ENCODE measurements at regions not wholly inside any gene's neighbourhood (a gene's known extent, or its start where the extent isn't known, plus 50 kb on each side); places are given as distances from the start of the nearest gene placed in this dataset.
"Not testable (repeated sequence)": the region's sequence is repeated elsewhere in the genome, so short reads cannot be mapped to it uniquely, and the experiment has no call there.

GRCh38 chr3:83251490-83251889, 1490.0 kb upstream of the GBE1 start:
- DNase-seq, result no peak

- no peak for DNase-seq
Observed at GRCh38 chr3:83250613-83251012, 1489.2 kb upstream of the GBE1 start.

DNA sequence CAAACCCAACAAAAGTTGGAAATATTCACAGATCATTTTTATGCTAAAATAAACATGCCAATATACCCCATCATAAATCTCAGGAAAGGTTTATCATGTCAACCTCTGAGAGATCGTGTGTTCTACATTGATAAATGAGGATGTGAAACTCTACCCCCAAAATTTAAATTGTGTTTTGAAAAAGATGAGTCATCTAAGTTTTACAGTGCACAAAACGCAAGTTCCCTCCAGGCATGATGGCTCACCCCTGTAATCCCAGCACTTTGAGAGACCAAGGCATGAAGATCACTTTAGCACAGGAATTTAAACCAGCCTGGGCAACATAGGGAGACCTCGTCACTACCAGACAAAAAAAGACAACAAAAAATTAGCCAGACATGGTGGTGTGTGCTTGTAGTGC, 1487.0 kb upstream of the GBE1 start:
- DNase-seq, result no peak

DNA sequence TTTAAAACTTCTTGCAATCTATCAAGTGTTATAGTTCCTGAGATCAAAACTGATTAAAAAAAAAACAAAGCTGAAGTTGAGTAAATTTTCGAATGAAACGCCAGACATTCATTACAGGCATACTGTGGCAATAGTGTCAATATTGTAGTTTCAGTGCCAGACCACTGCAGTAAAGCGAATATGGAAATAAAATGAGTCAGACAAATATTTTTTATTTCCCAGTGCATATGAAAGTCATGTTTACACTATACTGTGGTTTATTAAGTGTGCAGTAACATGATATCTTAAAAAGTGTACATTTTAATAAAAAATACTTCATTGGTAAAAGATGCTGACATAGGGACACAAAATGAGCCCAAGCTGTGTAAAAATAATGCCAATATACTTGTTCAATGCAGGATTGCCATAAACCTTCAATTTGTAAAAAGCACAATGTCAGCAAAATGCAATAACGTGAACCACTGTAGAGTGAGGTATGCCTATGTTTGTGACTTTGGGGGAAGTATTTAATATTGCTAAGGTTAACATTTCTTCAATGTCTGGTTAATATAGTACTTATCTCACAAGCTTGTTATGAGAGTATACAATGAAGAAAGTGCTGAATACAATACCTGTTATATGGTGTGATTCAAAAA, 1473.9 kb upstream of the GBE1 start:
- no peak for DNase-seq

- no peak for DNase-seq
Observed at GRCh38 chr3:83233715-83234114, 1472.3 kb upstream of the GBE1 start.

- DNase-seq, result no peak
Observed at GRCh38 chr3:83230841-83231240, 1469.4 kb upstream of the GBE1 start.

GRCh38 chr3:83230376-83230775, 1468.9 kb upstream of the GBE1 start:
- DNase-seq, result no peak

DNA sequence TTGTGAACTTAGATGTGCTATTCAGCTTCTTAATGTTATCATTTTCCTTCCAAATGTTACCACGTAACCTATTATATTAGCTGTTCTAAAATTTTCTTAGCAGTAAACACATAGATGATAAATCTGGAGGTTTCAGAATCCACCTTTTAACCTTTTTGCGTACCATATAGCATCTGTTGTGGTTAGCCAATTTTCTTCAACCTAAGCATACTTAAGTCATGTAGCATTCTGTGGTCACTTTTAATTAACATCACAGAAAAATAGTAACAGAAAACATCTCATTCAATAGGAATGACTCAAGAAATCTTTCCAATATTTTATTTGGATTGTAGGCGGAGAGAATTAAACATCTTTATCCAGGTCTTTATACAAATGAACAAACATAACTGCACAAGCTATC, 1465.3 kb upstream of the GBE1 start:
- DNase-seq, result no peak

DNA sequence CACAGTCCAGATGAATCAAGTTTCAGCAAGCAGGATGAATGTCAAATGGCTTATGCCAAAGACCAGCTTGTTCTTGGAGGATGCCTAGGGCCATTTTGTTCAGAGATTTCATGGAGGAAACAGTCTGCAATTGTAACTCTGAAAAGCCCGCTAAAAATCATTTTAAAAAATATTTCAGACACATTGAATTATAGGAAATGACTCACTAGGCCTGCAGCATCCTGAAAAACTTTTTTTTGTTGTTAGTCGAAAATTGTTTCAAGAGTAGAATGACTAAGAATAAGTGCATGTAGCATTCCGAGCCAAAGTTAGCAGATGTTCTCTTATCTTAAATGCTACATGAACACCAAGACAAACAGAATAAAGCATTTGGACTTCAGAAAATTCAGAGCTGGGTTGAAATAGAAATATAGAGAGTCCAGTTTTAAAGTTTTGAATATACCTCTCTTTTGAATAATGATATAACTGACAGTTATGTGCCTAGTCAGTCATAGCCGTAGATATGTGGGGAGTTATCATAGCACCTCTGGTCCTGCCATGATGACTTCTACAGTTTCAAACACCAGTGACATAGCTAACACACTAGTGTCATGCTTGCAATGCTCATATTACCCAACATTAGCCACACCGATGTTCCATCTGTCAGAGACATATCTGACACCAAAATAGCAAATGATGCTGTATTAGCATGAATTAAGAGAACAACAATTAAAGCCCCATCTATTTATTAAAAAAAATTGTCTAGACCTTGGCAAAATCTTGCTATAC, 1462.8 kb upstream of the GBE1 start:
- peak; percentile 33 for DNase-seq

DNA sequence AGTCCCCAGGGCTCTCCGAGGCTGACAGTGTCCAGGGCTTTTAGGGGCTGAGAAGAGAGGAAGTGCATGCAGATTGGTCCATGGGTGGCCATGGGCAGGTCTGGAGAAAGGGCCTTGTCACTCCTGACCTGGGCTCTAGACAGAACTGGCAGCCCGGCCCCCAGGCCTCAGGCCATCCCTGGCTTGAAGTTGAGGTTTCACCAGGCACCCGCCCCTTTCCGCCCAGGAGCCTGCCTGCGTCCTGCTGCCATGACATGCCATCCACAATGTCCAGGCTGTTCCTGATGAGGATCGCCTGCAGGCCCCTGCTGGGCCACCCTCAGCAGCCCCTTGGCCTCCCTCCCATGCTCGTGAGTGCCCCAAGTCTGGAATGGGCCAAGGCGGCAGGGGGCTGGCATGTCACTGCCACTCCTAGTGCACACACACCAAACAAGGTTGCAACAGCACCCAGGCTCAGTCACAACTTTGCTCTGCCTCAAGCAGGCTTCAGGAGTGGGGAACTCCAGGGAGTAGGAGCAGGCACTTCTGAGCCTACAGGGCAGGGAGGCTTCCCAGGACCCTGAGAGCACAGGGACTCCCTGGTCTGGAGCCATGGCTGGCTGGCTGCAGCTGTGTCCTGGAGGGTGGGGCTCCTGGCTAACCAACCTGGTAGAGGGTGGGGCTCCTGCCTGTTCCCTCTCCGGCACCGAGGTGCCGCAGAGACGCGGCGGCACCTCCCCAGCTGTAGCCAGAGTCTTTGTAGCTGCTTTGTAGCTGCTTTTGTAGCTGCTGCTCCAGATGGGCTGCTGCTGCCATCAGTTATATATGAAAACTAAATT, 1457.1 kb upstream of the GBE1 start:
- DNase-seq, result no peak

- DNase-seq, result not testable (repeated sequence)
Observed at GRCh38 chr3:83217595-83218118, 1456.2 kb upstream of the GBE1 start.

GRCh38 chr3:83216919-83217594, 1455.6 kb upstream of the GBE1 start:
- DNase-seq, result no peak

DNA sequence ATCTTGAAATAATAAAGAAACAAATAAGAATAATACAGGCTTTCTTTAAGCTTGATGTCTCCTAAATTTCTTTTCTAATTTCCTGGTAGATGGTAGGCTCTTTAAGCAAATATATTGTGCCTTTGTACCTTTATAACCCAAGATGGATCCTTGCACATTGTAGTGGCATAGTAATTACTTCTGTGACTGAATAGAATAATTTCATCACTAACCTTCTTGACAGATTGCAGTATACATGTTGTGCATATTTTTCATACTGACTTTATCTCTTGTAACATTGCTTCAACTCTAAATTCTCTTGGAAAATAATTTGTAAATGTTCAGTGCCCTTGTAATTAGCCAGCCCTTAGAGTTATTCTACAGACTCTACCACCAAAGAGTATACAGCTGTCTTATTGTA, 1433.8 kb upstream of the GBE1 start:
- DNase-seq, result no peak

GRCh38 chr3:83193526-83193925, 1432.1 kb upstream of the GBE1 start:
- DNase-seq, result peak; percentile 71

DNA sequence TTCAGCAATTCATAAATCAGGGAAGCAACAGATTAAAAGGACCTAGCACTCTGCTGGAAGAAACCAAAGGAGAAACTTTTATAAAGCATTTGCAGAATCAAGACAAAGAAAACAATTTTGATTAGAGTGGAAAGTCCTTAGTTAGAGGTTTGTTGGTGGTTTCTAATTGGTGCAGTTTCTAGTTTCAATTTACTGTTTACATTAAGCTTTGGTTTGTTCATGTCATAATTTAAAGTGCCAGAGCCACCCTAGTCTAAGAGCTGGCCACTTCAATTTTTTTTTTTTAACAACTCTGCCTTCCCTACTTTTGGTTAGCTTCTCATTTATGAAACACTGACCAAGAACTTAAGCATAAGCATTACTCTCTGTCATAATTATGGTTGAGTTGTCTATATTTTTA, 1428.2 kb upstream of the GBE1 start:
- DNase-seq, result no peak

- no peak for DNase-seq
Observed at GRCh38 chr3:83169473-83169872, 1408.0 kb upstream of the GBE1 start.

DNA sequence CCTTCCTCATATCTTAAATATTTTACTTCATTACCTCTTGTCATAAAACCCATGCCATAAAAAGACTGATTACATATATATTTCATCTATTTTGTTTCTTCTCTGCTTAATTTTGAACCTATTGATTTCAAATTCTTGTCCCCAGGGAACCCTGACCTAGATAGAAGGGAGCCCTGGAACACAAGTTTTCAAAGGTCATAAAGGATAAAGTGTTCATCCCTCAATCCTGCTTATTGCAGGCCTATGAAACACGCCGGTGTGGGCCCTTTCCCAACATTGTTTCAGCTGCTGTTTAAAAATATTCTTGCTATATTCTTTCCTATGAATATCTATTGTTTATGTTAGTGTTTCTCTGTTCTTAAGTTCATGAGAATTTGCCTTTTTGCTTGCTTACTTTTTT, 1389.5 kb upstream of the GBE1 start:
- DNase-seq, result no peak

DNA sequence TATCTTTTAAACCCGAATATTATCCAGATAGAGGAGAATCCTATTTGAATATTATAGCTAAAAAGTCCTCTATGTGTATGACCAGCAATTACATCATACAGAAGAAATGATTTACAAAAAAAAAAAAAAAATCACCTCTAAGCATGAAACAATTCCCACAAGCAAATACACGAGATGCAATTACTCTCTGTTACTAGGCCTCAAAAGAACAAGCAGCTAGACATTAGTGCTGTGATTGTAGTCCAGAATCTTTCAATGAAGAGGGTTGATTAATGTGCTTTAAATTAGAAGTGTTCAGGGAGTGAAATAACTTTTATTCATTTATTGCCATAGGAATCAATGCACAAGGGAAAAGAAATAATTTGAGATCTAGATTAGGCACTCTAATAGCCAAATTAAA, 1379.5 kb upstream of the GBE1 start:
- no peak for DNase-seq

DNA sequence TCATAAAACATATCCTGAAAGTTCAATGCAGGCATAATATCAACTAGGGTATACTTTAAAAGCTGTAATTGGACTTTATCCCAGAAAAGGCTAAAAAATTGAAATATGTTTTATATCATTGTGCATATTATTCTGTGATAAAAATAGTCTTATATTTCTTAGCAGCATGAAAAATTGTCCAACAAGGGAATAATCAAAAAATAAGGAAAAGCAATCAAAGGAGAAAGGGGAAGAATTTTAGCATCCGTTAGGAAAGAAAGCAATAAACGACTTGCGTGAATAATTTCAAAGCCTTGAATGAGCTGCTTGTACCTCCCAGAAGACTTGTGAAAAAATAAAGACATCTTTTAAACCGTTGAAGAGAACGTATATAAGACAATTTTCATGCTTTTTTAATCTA, 1369.8 kb upstream of the GBE1 start:
- no peak for DNase-seq

DNA sequence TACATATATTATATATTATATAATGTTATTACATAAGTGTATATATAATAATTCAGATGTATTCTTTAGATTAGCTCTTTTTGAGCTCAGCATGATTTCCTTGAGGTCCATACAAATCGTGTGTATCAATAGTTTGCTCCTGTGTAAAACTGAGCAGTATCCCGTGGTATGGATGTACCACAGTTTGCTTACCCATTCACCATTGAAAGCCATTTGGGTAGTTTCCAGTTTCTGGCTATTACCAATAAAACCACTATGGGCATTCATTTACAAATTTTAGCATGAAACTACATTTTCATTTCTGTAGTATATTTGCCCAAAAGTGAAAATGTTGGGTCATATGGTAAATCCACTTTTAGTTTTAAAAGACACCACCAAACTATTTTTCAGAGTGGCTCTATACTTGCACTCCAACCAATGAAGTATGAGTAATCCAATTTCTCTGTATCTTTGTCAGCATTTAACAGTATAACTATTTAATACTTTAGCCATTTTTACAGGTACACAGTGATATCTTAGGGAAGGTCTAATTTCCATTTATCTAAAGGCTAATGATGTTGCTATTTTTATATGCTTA, 1361.4 kb upstream of the GBE1 start:
- no peak for DNase-seq

DNA sequence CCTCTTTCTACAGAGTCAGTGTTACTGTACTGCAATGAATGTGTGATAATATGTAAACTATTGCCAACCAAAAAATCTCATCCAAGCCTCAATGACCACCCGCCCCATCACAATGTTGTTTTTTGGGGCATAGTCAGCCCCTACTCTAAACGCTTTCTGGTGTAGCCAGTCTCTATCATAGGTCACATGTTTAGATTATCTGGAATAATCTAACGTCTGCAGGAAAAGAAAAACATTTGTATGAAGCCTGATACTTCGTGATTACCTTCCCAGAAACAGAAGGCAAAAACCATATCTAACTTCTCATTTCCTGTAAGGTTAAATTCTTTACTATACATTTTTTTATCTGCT, 1331.8 kb upstream of the GBE1 start:
- DNase-seq, result no peak

GRCh38 chr3:83092521-83093221, 1331.2 kb upstream of the GBE1 start:
- DNase-seq, result no peak
